Smooth muscle cell (in vitro differentiated cells): ENCODE measurements at regions not wholly inside any gene's neighbourhood (a gene's known extent, or its start where the extent isn't known, plus 50 kb on each side); places are given as distances from the start of the nearest gene placed in this dataset.

ENCODE experiments used
- DNase-seq: peaks from one replicate; lab custom pipeline; 2025; ENCODE audit not compliant: unreplicated experiment; lab: John Stamatoyannopoulos, UW
- H2AFZ ChIP-seq: fragments of 200-600 bp; sonication (generic); 2 replicates; pipeline ENCODE4 v1.6.0; 2016; ENCODE audit warnings: antibody characterized with exemption, low read depth, mild to moderate bottlenecking
- H3F3A ChIP-seq: fragments of 200-600 bp; sonication (generic); 2 replicates; pipeline ENCODE4 v1.6.0; 2017; ENCODE audit warnings: antibody characterized with exemption, low read depth
- H3K27ac ChIP-seq: fragments of 200-600 bp; sonication (generic); 2 replicates; pipeline ENCODE4 v1.5.1; 2016; ENCODE audit warnings: low read depth, mild to moderate bottlenecking
- H3K27me3 ChIP-seq: fragments of 200-600 bp; sonication (generic); 2 replicates; pipeline ENCODE4 v1.6.1; 2016; ENCODE audit warnings: low read depth, mild to moderate bottlenecking
- H3K36me3 ChIP-seq: fragments of 200-600 bp; sonication (generic); 2 replicates; pipeline ENCODE4 v1.5.1; 2016; ENCODE audit warnings: low read depth
- H3K4me1 ChIP-seq: fragments of 200-600 bp; sonication (generic); 2 replicates; pipeline ENCODE4 v1.5.1; 2016; ENCODE audit warnings: low read depth
- H3K4me2 ChIP-seq: fragments of 200-600 bp; sonication (generic); 2 replicates; pipeline ENCODE4 v1.6.0; 2016; ENCODE audit warnings: mild to moderate bottlenecking
- H3K4me3 ChIP-seq: fragments of 200-600 bp; sonication (generic); 2 replicates; pipeline ENCODE4 v1.5.1; 2016; ENCODE audit warnings: mild to moderate bottlenecking
- H3K79me2 ChIP-seq: fragments of 200-600 bp; sonication (generic); 2 replicates; pipeline ENCODE4 v1.6.0; 2016; ENCODE audit warnings: low read depth, mild to moderate bottlenecking
- H3K9ac ChIP-seq: fragments of 200-600 bp; sonication (generic); 2 replicates; pipeline ENCODE4 v1.6.0; 2016; ENCODE audit warnings: low read depth
- H3K9me3 ChIP-seq: fragments of 200-600 bp; sonication (generic); replicated peaks from 2 replicates; pipeline ENCODE4 v1.5.1; 2016; ENCODE audit warnings: low read depth
- H4K20me1 ChIP-seq: fragments of 200-600 bp; sonication (generic); 2 replicates; pipeline ENCODE4 v1.6.0; 2016; ENCODE audit warnings: low read depth
- CTCF ChIP-seq: fragments of 200-600 bp; sonication (generic); IDR thresholded peaks from 2 replicates; pipeline ENCODE4 v1.5.1; 2017; ENCODE audit warnings: borderline replicate concordance, mild to moderate bottlenecking, antibody characterized with exemption; ENCODE audit not compliant: insufficient read depth, poor library complexity, severe bottlenecking
- WGBS: methylation state at CpG from one replicate; pipeline ENCODE4 v1.1.7; 2016; ENCODE audit warnings: low lambda C conversion rate; 5-methylcytosine and 5-hydroxymethylcytosine counted together

- H3K4me2 ChIP-seq, result no peak overlapping the region
- H2AFZ ChIP-seq, result no peak overlapping the region
- H3K36me3 ChIP-seq, result no peaks in the 10 kb centered on the region
- no peaks in the 10 kb centered on the region for H4K20me1 ChIP-seq
- H3K27me3 ChIP-seq, result peaks cover 4% of the 10 kb centered on the region
- H3K79me2 ChIP-seq, result no peaks in the 10 kb centered on the region
- H3K27ac ChIP-seq, result no peak overlapping the region
- H3K4me3 ChIP-seq, result no peak overlapping the region
- H3K9ac ChIP-seq, result no peak overlapping the region
- H3K4me1 ChIP-seq, result peaks cover 22% of the 10 kb centered on the region
- WGBS, result 96% methylated on average over 5 of the region's 5 CpGs
- no peak for TF ChIP-seq CTCF
- DNase-seq, result no peak
- no peaks in the 10 kb centered on the region for H3K9me3 ChIP-seq
- no peaks in the 10 kb centered on the region for H3F3A ChIP-seq
Measured at GRCh38 chr13:111662451-111662850, 342.0 kb downstream of the TEX29 start.

- Histone ChIP-seq H3K4me3 (no peak overlapping the region), H4K20me1 (no peaks in the 10 kb centered on the region)
- 54% methylated on average over 4 of the region's 4 CpGs for WGBS
Measured at GRCh38 chr13:111662895-111663294, 342.5 kb downstream of the TEX29 start.

GRCh38 chr13:111663505-111663904, 343.1 kb downstream of the TEX29 start:
- 82% methylated on average over 12 of the region's 12 CpGs for WGBS
- no peaks in the 10 kb centered on the region for H3K79me2 ChIP-seq

More at GRCh38 chr13:111662895-111663294, 342.5 kb downstream of the TEX29 start:
- Histone ChIP-seq H3K4me2 (no peak overlapping the region), H3K4me1 (peaks cover 18% of the 10 kb centered on the region), H3F3A (no peaks in the 10 kb centered on the region), H2AFZ (no peak overlapping the region), H3K27me3 (peaks cover 4% of the 10 kb centered on the region), H3K9ac (no peak overlapping the region), H3K79me2 (no peaks in the 10 kb centered on the region), H3K27ac (no peak overlapping the region), H3K36me3 (no peaks in the 10 kb centered on the region), H3K9me3 (no peaks in the 10 kb centered on the region)
- no peak for DNase-seq
- TF ChIP-seq CTCF, result no peak

More at GRCh38 chr13:111663505-111663904, 343.1 kb downstream of the TEX29 start:
- Histone ChIP-seq H3F3A (no peaks in the 10 kb centered on the region), H3K27ac (no peak overlapping the region), H3K9ac (no peak overlapping the region), H4K20me1 (no peaks in the 10 kb centered on the region), H2AFZ (no peak overlapping the region), H3K4me3 (no peak overlapping the region), H3K9me3 (no peaks in the 10 kb centered on the region), H3K4me1 (peaks cover 12% of the 10 kb centered on the region), H3K36me3 (no peaks in the 10 kb centered on the region), H3K27me3 (peaks cover 4% of the 10 kb centered on the region), H3K4me2 (no peak overlapping the region)
- no peak for DNase-seq
- no peak for TF ChIP-seq CTCF
